ENCODE measurements at regions not wholly inside any gene's neighbourhood (a gene's known extent, or its start where the extent isn't known, plus 50 kb on each side); places are given as distances from the start of the nearest gene placed in this dataset.

- Histone ChIP-seq H4K20me1 (ENCODE audit: insufficient read depth, low read length) (no peaks in the 10 kb centered on the region), H3K36me3 (ENCODE audit: insufficient read depth, low read length) (no peaks in the 10 kb centered on the region), H3K4me2 (ENCODE audit: low read length) (no peak overlapping the region), H3K9ac (ENCODE audit: low read length) (no peak overlapping the region), H3K9me3 (ENCODE audit: insufficient read depth, low read depth, low read length) (no peaks in the 10 kb centered on the region), H3K27ac (ENCODE audit: low read depth, low read length) (no peak overlapping the region), H3K27me3 (ENCODE audit: insufficient read depth, low read length) (no peaks in the 10 kb centered on the region), H2AFZ (ENCODE audit: low read depth, low read length) (no peak overlapping the region), H3K4me3 (ENCODE audit: insufficient read depth, low read depth, low read length) (no peak overlapping the region), H3K4me1 (ENCODE audit: insufficient read depth, low read length) (no peaks in the 10 kb centered on the region), H3K79me2 (ENCODE audit: insufficient read depth, low read length) (no peaks in the 10 kb centered on the region)
- H3K27me3 Mint-ChIP-seq (ENCODE audit: low read depth, unreplicated experiment): no peaks in the 10 kb centered on the region
- H3K4me3 Mint-ChIP-seq (ENCODE audit: unreplicated experiment): no peak overlapping the region
- FAIRE-seq: no peak
- TF ChIP-seq EZH2 (IDR thresholded peaks at IDR 0.05; ENCODE audit: insufficient read depth, low read length): no peak
- TF ChIP-seq, protein P1, sequence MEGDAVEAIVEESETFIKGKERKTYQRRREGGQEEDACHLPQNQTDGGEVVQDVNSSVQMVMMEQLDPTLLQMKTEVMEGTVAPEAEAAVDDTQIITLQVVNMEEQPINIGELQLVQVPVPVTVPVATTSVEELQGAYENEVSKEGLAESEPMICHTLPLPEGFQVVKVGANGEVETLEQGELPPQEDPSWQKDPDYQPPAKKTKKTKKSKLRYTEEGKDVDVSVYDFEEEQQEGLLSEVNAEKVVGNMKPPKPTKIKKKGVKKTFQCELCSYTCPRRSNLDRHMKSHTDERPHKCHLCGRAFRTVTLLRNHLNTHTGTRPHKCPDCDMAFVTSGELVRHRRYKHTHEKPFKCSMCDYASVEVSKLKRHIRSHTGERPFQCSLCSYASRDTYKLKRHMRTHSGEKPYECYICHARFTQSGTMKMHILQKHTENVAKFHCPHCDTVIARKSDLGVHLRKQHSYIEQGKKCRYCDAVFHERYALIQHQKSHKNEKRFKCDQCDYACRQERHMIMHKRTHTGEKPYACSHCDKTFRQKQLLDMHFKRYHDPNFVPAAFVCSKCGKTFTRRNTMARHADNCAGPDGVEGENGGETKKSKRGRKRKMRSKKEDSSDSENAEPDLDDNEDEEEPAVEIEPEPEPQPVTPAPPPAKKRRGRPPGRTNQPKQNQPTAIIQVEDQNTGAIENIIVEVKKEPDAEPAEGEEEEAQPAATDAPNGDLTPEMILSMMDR (IDR thresholded peaks at IDR 0.05; ENCODE audit: insufficient read depth, low read depth, low read length): no peak
- H3K36me3 Mint-ChIP-seq (ENCODE audit: low read depth, unreplicated experiment): no peaks in the 10 kb centered on the region
- H3K9me3 Mint-ChIP-seq (ENCODE audit: unreplicated experiment): no peaks in the 10 kb centered on the region
- H3K27ac Mint-ChIP-seq (ENCODE audit: unreplicated experiment): no peak overlapping the region
- no peaks in the 10 kb centered on the region for H3K4me1 Mint-ChIP-seq (ENCODE audit: low read depth, unreplicated experiment)
- no peak for DNase-seq (ENCODE audit: low read depth)
These were observed 1061.5 kb upstream of the PCDH9 start for GRCh38 chr13:68291595-68291994.

DNA sequence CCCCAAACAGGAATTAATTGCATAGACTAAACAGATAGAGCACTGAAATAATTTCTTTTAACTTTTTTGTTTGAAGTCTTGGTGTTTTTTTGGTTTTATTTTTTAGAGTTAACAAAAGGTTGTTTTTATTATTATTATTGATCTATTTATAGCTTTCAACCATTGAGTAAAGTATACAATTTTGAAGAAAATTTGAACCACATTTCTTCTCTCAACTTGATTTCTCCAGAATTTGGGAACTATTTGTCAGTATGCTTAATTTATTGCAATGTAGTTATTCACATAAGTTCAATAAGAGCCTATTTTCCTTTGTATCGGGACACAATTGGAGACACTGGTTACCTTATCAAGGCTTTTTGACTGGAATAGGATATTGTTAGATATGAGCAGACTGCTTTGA is 1045.6 kb upstream of the PCDH9 start:
- no peaks in the 10 kb centered on the region for H3K4me1 ChIP-seq (ENCODE audit: insufficient read depth, low read length)
- Mint-ChIP-seq H3K4me1 (ENCODE audit: low read depth, unreplicated experiment) (no peaks in the 10 kb centered on the region), H3K36me3 (ENCODE audit: low read depth, unreplicated experiment) (no peaks in the 10 kb centered on the region), H3K27me3 (ENCODE audit: low read depth, unreplicated experiment) (no peaks in the 10 kb centered on the region), H3K9me3 (ENCODE audit: unreplicated experiment) (peaks cover 11% of the 10 kb centered on the region), H3K27ac (ENCODE audit: unreplicated experiment) (no peak overlapping the region), H3K4me3 (ENCODE audit: unreplicated experiment) (no peak overlapping the region)
- no peak overlapping the region for H3K4me2 ChIP-seq (ENCODE audit: low read length)
- TF ChIP-seq EZH2 (IDR thresholded peaks at IDR 0.05; ENCODE audit: insufficient read depth, low read length): no peak
- TF ChIP-seq, protein P1 (IDR thresholded peaks at IDR 0.05; ENCODE audit: insufficient read depth, low read depth, low read length): no peak
- no peak overlapping the region for H3K9ac ChIP-seq (ENCODE audit: low read length)
- H3K27ac ChIP-seq (ENCODE audit: low read depth, low read length): no peak overlapping the region
- H3K9me3 ChIP-seq (ENCODE audit: insufficient read depth, low read depth, low read length): peaks cover 4% of the 10 kb centered on the region
- H3K27me3 ChIP-seq (ENCODE audit: insufficient read depth, low read length): no peaks in the 10 kb centered on the region
- H3K79me2 ChIP-seq (ENCODE audit: insufficient read depth, low read length): no peaks in the 10 kb centered on the region
- DNase-seq (ENCODE audit: low read depth) (no peak), FAIRE-seq (no peak)
- no peaks in the 10 kb centered on the region for H3K36me3 ChIP-seq (ENCODE audit: insufficient read depth, low read length)
- no peak overlapping the region for H3K4me3 ChIP-seq (ENCODE audit: insufficient read depth, low read depth, low read length)
- H2AFZ ChIP-seq (ENCODE audit: low read depth, low read length): no peak overlapping the region
- no peaks in the 10 kb centered on the region for H4K20me1 ChIP-seq (ENCODE audit: insufficient read depth, low read length)

- no peaks in the 10 kb centered on the region for H3K27me3 ChIP-seq (ENCODE audit: insufficient read depth, low read length)
- H3K4me3 ChIP-seq (ENCODE audit: insufficient read depth, low read depth, low read length): no peak overlapping the region
- H3K79me2 ChIP-seq (ENCODE audit: insufficient read depth, low read length): no peaks in the 10 kb centered on the region
- H3K4me2 ChIP-seq (ENCODE audit: low read length): no peak overlapping the region
- no peaks in the 10 kb centered on the region for H3K27me3 Mint-ChIP-seq (ENCODE audit: low read depth, unreplicated experiment)
- H3K36me3 Mint-ChIP-seq (ENCODE audit: low read depth, unreplicated experiment): no peaks in the 10 kb centered on the region
- H2AFZ ChIP-seq (ENCODE audit: low read depth, low read length): no peak overlapping the region
- DNase-seq (ENCODE audit: low read depth): no peak
- no peaks in the 10 kb centered on the region for H3K4me1 Mint-ChIP-seq (ENCODE audit: low read depth, unreplicated experiment)
- no peak overlapping the region for H3K4me3 Mint-ChIP-seq (ENCODE audit: unreplicated experiment)
- no peak overlapping the region for H3K27ac ChIP-seq (ENCODE audit: low read depth, low read length)
- no peak for TF ChIP-seq EZH2 (IDR thresholded peaks at IDR 0.05; ENCODE audit: insufficient read depth, low read length)
- TF ChIP-seq, protein P1 (IDR thresholded peaks at IDR 0.05; ENCODE audit: insufficient read depth, low read depth, low read length): no peak
- H3K9ac ChIP-seq (ENCODE audit: low read length): no peak overlapping the region
- peaks cover 4% of the 10 kb centered on the region for H3K9me3 ChIP-seq (ENCODE audit: insufficient read depth, low read depth, low read length)
- peaks cover 11% of the 10 kb centered on the region for H3K9me3 Mint-ChIP-seq (ENCODE audit: unreplicated experiment)
- H3K4me1 ChIP-seq (ENCODE audit: insufficient read depth, low read length): no peaks in the 10 kb centered on the region
- no peak for FAIRE-seq
- H3K36me3 ChIP-seq (ENCODE audit: insufficient read depth, low read length): no peaks in the 10 kb centered on the region
- no peaks in the 10 kb centered on the region for H4K20me1 ChIP-seq (ENCODE audit: insufficient read depth, low read length)
- H3K27ac Mint-ChIP-seq (ENCODE audit: unreplicated experiment): no peak overlapping the region
These were observed 1042.5 kb upstream of the PCDH9 start for GRCh38 chr13:68272652-68273051.
